Endothelial cell of umbilical vein (primary cell): ENCODE measurements at regions not wholly inside any gene's neighbourhood (a gene's known extent, or its start where the extent isn't known, plus 50 kb on each side); places are given as distances from the start of the nearest gene placed in this dataset.
A peak's percentile ranks its signal among the peaks of the same experiment; 100 is the strongest.

Source experiments
- BruUV-seq: library from RNA; stranded (reverse); fragments of 400-500 nt; replicated peaks from 2 replicates; lab custom pipeline; 2021; lab: Mats Ljungman, UMichigan
- CTCF ChIA-PET: fragments of 300-600, 350-600 bp; sonication (Branson Sonifier 250); formaldehyde crosslinking; loops from one replicate; lab custom pipeline; 2021; ENCODE audit warnings: antibody characterized with exemption, inconsistent platforms; lab: Charles Lee
- POLR2A ChIA-PET: fragments of 300-600, 350-600 bp; sonication (Branson Sonifier 250); formaldehyde crosslinking; loops from one replicate; lab custom pipeline; 2021; ENCODE audit warnings: antibody characterized with exemption, inconsistent platforms; lab: Charles Lee
- DNase-seq: peaks from one replicate; pipeline ENCODE4 v3.0.0-alpha.2; 2011; ENCODE audit warnings: low read depth, low spot score
- FAIRE-seq: peaks from 2 replicates; lab custom pipeline; 2011; peaks lifted over from hg19 to GRCh38; lab: Jason Lieb, UNC
- H2AFZ ChIP-seq: 2 replicates; pipeline ENCODE4 v1.6.0; 2012; ENCODE audit warnings: low read depth, low read length, control low read depth, inconsistent platforms
- H3K27ac ChIP-seq: 2 replicates; pipeline ENCODE4 v1.5.1; 2011; ENCODE audit warnings: low read depth, mild to moderate bottlenecking, control low read depth, low read length, moderate library complexity; ENCODE audit not compliant: insufficient read depth
- H3K27me3 ChIP-seq, 2 experiments: 2 replicates each; pipeline versions ENCODE4 v1.6.0 to v1.6.1; 2011; ENCODE audit warnings: low read length in 2 of 2, mixed read lengths in 1 of 2; ENCODE audit not compliant: control insufficient read depth in 2 of 2, insufficient read depth in 2 of 2
- H3K36me3 ChIP-seq, 2 experiments: 2 replicates in 1 of 2; 3 replicates in 1 of 2; pipeline ENCODE4 v1.5.1; 2011; ENCODE audit warnings: low read length in 2 of 2, mild to moderate bottlenecking in 1 of 2, moderate library complexity in 1 of 2; ENCODE audit not compliant: control insufficient read depth in 2 of 2, insufficient read depth in 2 of 2; ENCODE audit errors: extremely low read depth in 1 of 2
- H3K4me1 ChIP-seq: 3 replicates; pipeline ENCODE4 v1.5.1; 2011; ENCODE audit warnings: mild to moderate bottlenecking, low read length; ENCODE audit not compliant: control insufficient read depth, insufficient read depth; ENCODE audit errors: extremely low read depth
- H3K4me2 ChIP-seq: 2 replicates; pipeline ENCODE4 v1.6.1; 2011; ENCODE audit warnings: low read length, control low read depth, mixed read lengths; ENCODE audit not compliant: insufficient read depth
- H3K4me3 ChIP-seq, 3 experiments: fragments of 200-600 bp in 1 of 3; sonication (generic), shearing (Covaris generic) in 1 of 3; replicated peaks in 1 of 3; 2 replicates each; pipeline ENCODE4 v1.5.1; 2011 to 2016; ENCODE audit warnings: control low read depth in 3 of 3, low read length in 3 of 3, mild to moderate bottlenecking in 2 of 3, inconsistent platforms in 1 of 3, low read depth in 1 of 3, moderate library complexity in 1 of 3; ENCODE audit not compliant: insufficient read depth in 1 of 3
- H3K79me2 ChIP-seq: 2 replicates; pipeline ENCODE4 v1.6.0; 2012; ENCODE audit warnings: low read length, inconsistent platforms; ENCODE audit not compliant: control insufficient read depth, insufficient read depth
- H3K9ac ChIP-seq: replicated peaks from 2 replicates; pipeline ENCODE3; 2011; ENCODE audit warnings: low read length, control low read depth; ENCODE audit not compliant: insufficient read depth; ENCODE audit errors: extremely low read depth
- H3K9me1 ChIP-seq: replicated peaks from 3 replicates; pipeline ENCODE4 v1.6.0; 2011; ENCODE audit warnings: mild to moderate bottlenecking, low read length; ENCODE audit not compliant: control insufficient read depth, insufficient read depth; ENCODE audit errors: extremely low read depth
- H3K9me3 ChIP-seq: replicated peaks from 2 replicates; pipeline ENCODE4 v1.5.1; 2012; ENCODE audit warnings: low read length, inconsistent platforms; ENCODE audit not compliant: control insufficient read depth, insufficient read depth
- H4K20me1 ChIP-seq: replicated peaks from 2 replicates; pipeline ENCODE3; 2011; ENCODE audit warnings: mild to moderate bottlenecking, low read length; ENCODE audit not compliant: control insufficient read depth, insufficient read depth; ENCODE audit errors: extremely low read depth
- FOS ChIP-seq: IDR thresholded peaks from 2 replicates; pipeline ENCODE4 v1.6.1; 2011; ENCODE audit warnings: mild to moderate bottlenecking, low read length, moderate library complexity, borderline replicate concordance; ENCODE audit not compliant: insufficient read depth
- GATA2 ChIP-seq: IDR thresholded peaks from 2 replicates; pipeline ENCODE4 v1.7.0; 2011; ENCODE audit warnings: low read depth, mild to moderate bottlenecking, moderate library complexity, mixed read lengths, low read length; ENCODE audit not compliant: insufficient read length, insufficient read depth
- JUN ChIP-seq: IDR thresholded peaks from 2 replicates; pipeline ENCODE4 v1.6.1; 2011; ENCODE audit warnings: borderline replicate concordance, low read depth; ENCODE audit not compliant: insufficient read length, insufficient read depth
- MAX ChIP-seq: IDR thresholded peaks from 2 replicates; pipeline ENCODE4 v1.6.1; 2011; ENCODE audit not compliant: insufficient read depth, insufficient read length
- MYC ChIP-seq: IDR thresholded peaks from one replicate; pipeline ENCODE4 v1.6.1; 2011; ENCODE audit warnings: mild to moderate bottlenecking, low read depth, low read length
- POLR2A ChIP-seq: IDR thresholded peaks from 2 replicates; pipeline ENCODE4 v1.6.1; 2012; ENCODE audit warnings: low read depth, mild to moderate bottlenecking, control low read depth, low read length
- POLR2AphosphoS5 ChIP-seq: IDR thresholded peaks from 2 replicates; pipeline ENCODE4 v1.6.1; 2012; ENCODE audit warnings: low read depth, mild to moderate bottlenecking, control low read depth, low read length, moderate library complexity; ENCODE audit not compliant: insufficient read depth
- dilution Hi-C: fragments of 300-500 bp; cut with MboI; formaldehyde crosslinking; loops from one replicate; pipeline ENCODE4 v1.15.0; 2019; ENCODE audit warnings: low sequenced_read_pairs; ENCODE audit not compliant: extremely low pct_ligation_motif_present
- intact Hi-C: fragments of 100-400 bp; cut with micrococcal nuclease; formaldehyde crosslinking; loops from one replicate; pipeline ENCODE4 v1.10.0; 2022
- TF ChIP-seq, protein P1 (sequence below), 2 donors: IDR thresholded peaks; 1 replicate in 1 of 2; 2 replicates in 1 of 2; pipeline ENCODE4 v1.5.1; 2011; ENCODE audit warnings: low read length in 2 of 2, mild to moderate bottlenecking in 2 of 2, moderate library complexity in 2 of 2, control low read depth in 1 of 2, inconsistent platforms in 1 of 2, low read depth in 1 of 2; ENCODE audit not compliant: insufficient read depth in 1 of 2; ENCODE audit errors: extremely low read depth in 1 of 2

DNA sequence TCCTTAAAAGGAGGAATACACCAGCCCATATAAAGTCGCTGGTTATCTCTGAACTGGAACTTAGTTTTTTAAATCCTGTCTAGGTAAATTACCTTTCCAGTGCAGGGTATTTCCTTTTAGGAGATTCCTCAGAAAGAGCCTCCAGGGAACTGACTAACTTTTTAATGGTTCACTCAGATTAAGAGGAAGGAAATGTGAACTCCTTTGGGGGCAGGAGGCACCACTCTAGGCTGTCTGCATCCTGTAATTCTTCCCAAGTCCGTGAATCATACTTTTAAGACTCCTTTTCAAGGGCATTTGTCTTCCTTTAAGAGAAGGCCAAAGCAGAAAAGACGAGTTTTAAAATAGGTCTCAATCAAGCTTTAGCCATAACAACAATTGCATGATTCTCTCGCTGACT lies 871.2 kb upstream of the NR2F2 start:
- Histone ChIP-seq H3K9ac (peak overlapping the region; percentile 59), H3K4me3 (peak overlapping the region in 1 of 3 experiments; percentile 51), H3K36me3 (no peaks in the 10 kb centered on the region), H2AFZ (peak overlapping the region; percentile 86), H3K4me2 (peak overlapping the region; percentile 85), H3K9me1 (no peaks in the 10 kb centered on the region), H3K79me2 (no peaks in the 10 kb centered on the region), H3K9me3 (no peaks in the 10 kb centered on the region), H4K20me1 (no peaks in the 10 kb centered on the region), H3K27ac (peak overlapping the region; percentile 85), H3K4me1 (peaks cover 41% of the 10 kb centered on the region), H3K27me3 (no peaks in the 10 kb centered on the region)
- ChIA-PET POLR2A (interaction anchor here (0.6 kb wide), 1 partner anchor 736 kb away, joined by 4 read pairs; no protein-coding TSS in a partner anchor), CTCF (interaction anchor here (0.7 to 1.8 kb wide), 6 partner anchors 9 to 868 kb away, joined by 3 to 7 read pairs (median 4); no protein-coding TSS in a partner anchor)
- dilution Hi-C loops (no loop called here), intact Hi-C loops (loop anchor here (1.0 to 10.0 kb wide), 12 partner anchors 94 to 888 kb away; no protein-coding TSS in a partner anchor)
- TF ChIP-seq POLR2AphosphoS5, result peak; percentile 68
- peak; percentile 95 for TF ChIP-seq FOS
- TF ChIP-seq MYC, result no peak
- peak; percentile 68 for TF ChIP-seq JUN
- peak; percentile 80 for TF ChIP-seq GATA2
- peak; percentile 65 for TF ChIP-seq POLR2A
- TF ChIP-seq, protein P1, sequence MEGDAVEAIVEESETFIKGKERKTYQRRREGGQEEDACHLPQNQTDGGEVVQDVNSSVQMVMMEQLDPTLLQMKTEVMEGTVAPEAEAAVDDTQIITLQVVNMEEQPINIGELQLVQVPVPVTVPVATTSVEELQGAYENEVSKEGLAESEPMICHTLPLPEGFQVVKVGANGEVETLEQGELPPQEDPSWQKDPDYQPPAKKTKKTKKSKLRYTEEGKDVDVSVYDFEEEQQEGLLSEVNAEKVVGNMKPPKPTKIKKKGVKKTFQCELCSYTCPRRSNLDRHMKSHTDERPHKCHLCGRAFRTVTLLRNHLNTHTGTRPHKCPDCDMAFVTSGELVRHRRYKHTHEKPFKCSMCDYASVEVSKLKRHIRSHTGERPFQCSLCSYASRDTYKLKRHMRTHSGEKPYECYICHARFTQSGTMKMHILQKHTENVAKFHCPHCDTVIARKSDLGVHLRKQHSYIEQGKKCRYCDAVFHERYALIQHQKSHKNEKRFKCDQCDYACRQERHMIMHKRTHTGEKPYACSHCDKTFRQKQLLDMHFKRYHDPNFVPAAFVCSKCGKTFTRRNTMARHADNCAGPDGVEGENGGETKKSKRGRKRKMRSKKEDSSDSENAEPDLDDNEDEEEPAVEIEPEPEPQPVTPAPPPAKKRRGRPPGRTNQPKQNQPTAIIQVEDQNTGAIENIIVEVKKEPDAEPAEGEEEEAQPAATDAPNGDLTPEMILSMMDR (IDR thresholded peaks at IDR 0.05; ENCODE audit: extremely low read depth in 1 of 2, insufficient read depth in 1 of 2, low read depth in 1 of 2, low read length in 2 of 2), result no peak
- no peak for TF ChIP-seq MAX
- FAIRE-seq, result peak; percentile 90
- DNase-seq, result peak; percentile 90
- no TSS peak for BruUV-seq
